Activated B cell treated with CpG ODN at 0.5 μM for 24 hours (primary cell): ENCODE measurements at regions not wholly inside any gene's neighbourhood (a gene's known extent, or its start where the extent isn't known, plus 50 kb on each side); places are given as distances from the start of the nearest gene placed in this dataset.

Source experiments
- ATAC-seq: fragments of 200-7000 bp; cut with Tn5 transposase; one replicate; pipeline ENCODE4 v1.10.0; 2021; ENCODE audit warnings: low read depth, mild to moderate bottlenecking, moderate library complexity
- CTCF ChIA-PET: fragments of 350-600 bp; sonication (Branson Sonifier 250); formaldehyde crosslinking; loops from one replicate; lab custom pipeline; 2021; ENCODE audit warnings: antibody characterized with exemption; lab: Charles Lee
- POLR2A ChIA-PET: fragments of 350-600 bp; sonication (Branson Sonifier 250); formaldehyde crosslinking; loops from one replicate; lab custom pipeline; 2021; ENCODE audit warnings: antibody characterized with exemption; lab: Charles Lee
- DNase-seq: peaks from one replicate; pipeline ENCODE4 v3.0.0; 2022
- H3K27ac Mint-ChIP-seq: one replicate; pipeline ENCODE4 v1.8.0; 2020; ENCODE audit warnings: mixed read lengths
- H3K27me3 Mint-ChIP-seq: one replicate; pipeline ENCODE4 v1.8.0; 2021; ENCODE audit warnings: mixed read lengths
- H3K36me3 Mint-ChIP-seq: one replicate; pipeline ENCODE4 v1.8.0; 2021; ENCODE audit warnings: low read depth, mixed read lengths
- H3K4me1 Mint-ChIP-seq: one replicate; pipeline ENCODE4 v1.8.0; 2021; ENCODE audit warnings: mixed read lengths
- H3K4me3 Mint-ChIP-seq: one replicate; pipeline ENCODE4 v1.8.0; 2020; ENCODE audit warnings: mild to moderate bottlenecking, mixed read lengths
- H3K9me3 Mint-ChIP-seq: one replicate; pipeline ENCODE4 v1.8.0; 2020; ENCODE audit warnings: mixed read lengths
- intact Hi-C: fragments of 100-400 bp; cut with micrococcal nuclease; formaldehyde crosslinking; loops from one replicate; pipeline ENCODE4 v1.15.1; 2024
- TF ChIP-seq, protein P1 (sequence below): fragments of 200-600 bp; IDR thresholded peaks from one replicate; pipeline ENCODE4 v1.8.0; 2022; ENCODE audit warnings: antibody characterized with exemption, mild to moderate bottlenecking

DNA sequence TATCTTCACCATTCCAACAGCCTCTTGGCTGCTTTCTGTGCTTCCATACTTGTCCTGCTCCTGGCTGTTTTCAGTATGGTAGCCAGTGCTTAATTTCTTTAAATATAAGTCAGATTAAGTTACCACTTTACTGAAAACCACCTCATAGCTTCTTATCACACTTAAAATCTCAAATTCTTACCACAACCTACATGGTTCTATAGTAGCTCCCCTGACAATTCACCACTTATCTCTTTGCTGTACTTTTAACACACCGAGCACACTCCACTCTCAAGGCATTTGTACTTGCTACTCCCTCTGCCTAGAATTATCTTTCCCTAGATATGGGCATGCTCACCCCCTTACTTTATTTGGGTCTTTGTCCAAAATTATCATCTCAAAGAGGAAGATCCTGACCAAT, 369.0 kb downstream of the TENT5A start:
- ChIA-PET CTCF (no interaction called here), POLR2A (no interaction called here)
- Mint-ChIP-seq H3K4me3 (no peak overlapping the region), H3K27ac (no peak overlapping the region), H3K27me3 (no peaks in the 10 kb centered on the region), H3K9me3 (peaks cover 5% of the 10 kb centered on the region), H3K36me3 (no peaks in the 10 kb centered on the region), H3K4me1 (no peaks in the 10 kb centered on the region)
- intact Hi-C loops: no loop called here
- ATAC-seq (no peak), DNase-seq (no peak)
- TF ChIP-seq, protein P1, sequence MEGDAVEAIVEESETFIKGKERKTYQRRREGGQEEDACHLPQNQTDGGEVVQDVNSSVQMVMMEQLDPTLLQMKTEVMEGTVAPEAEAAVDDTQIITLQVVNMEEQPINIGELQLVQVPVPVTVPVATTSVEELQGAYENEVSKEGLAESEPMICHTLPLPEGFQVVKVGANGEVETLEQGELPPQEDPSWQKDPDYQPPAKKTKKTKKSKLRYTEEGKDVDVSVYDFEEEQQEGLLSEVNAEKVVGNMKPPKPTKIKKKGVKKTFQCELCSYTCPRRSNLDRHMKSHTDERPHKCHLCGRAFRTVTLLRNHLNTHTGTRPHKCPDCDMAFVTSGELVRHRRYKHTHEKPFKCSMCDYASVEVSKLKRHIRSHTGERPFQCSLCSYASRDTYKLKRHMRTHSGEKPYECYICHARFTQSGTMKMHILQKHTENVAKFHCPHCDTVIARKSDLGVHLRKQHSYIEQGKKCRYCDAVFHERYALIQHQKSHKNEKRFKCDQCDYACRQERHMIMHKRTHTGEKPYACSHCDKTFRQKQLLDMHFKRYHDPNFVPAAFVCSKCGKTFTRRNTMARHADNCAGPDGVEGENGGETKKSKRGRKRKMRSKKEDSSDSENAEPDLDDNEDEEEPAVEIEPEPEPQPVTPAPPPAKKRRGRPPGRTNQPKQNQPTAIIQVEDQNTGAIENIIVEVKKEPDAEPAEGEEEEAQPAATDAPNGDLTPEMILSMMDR: no peak

DNA sequence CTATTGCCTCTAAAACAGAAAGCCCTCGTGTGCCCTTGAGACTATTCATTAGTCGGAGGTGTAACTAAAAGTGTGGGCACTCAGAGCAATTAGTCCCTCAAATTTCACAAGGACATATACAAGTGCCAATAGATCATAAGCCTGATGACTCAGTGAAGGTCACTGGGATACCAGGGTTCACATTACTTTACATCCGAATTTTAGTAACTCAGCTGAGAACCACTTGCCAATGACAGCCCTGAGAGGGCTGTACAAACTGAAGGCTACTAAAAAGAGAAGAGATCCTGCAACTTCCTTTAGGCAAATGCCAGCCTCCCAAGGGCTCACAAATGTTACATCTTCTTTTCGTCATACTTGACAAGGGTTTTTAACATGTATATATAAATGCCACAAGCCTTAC, 369.6 kb downstream of the TENT5A start:
- CTCF ChIA-PET: no interaction called here
- Mint-ChIP-seq H3K27ac (no peak overlapping the region), H3K4me1 (no peaks in the 10 kb centered on the region), H3K9me3 (peaks cover 5% of the 10 kb centered on the region), H3K36me3 (no peaks in the 10 kb centered on the region), H3K27me3 (no peaks in the 10 kb centered on the region), H3K4me3 (no peak overlapping the region)
- DNase-seq (no peak), ATAC-seq (no peak)
- POLR2A ChIA-PET: no interaction called here
- TF ChIP-seq, protein P1: no peak
- intact Hi-C loops: no loop called here

DNA sequence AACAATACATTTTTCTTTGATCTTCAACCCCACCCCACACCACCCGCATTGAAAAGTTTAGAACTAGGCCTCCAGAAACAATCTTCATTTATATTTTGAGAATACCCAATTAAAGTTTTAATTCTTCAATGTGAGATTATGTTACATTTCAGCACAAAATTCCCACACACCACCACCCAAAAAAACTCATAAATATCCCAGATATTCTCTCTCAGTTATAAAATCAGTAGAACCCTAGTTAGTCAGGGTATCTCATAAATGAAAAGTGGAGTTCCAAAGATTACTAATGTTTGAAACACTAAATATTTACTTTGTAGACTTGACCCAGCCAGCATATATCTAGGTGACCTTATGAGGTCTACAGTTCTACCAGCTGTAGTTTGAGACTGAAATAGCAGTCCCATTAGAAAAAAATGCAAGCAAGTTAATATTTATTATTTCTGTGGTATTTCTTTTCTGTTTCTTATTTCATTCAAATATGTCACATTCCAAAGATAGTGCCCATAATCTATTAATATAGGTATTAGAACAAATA, 371.0 kb downstream of the TENT5A start:
- ChIA-PET CTCF (no interaction called here), POLR2A (no interaction called here)
- DNase-seq (no peak), ATAC-seq (no peak)
- H3K36me3 Mint-ChIP-seq: no peaks in the 10 kb centered on the region
- no peaks in the 10 kb centered on the region for H3K4me1 Mint-ChIP-seq
- intact Hi-C loops: no loop called here
- H3K4me3 Mint-ChIP-seq: no peak overlapping the region
- TF ChIP-seq, protein P1: no peak
- H3K27me3 Mint-ChIP-seq: no peaks in the 10 kb centered on the region
- H3K27ac Mint-ChIP-seq: no peak overlapping the region
- peaks cover 5% of the 10 kb centered on the region for H3K9me3 Mint-ChIP-seq

GRCh38 chr6:81380718-81381338, 371.7 kb downstream of the TENT5A start:
- ChIA-PET CTCF (no interaction called here), POLR2A (no interaction called here)
- TF ChIP-seq, protein P1: no peak
- DNase-seq (no peak), ATAC-seq (no peak)
- no peaks in the 10 kb centered on the region for H3K27me3 Mint-ChIP-seq
- H3K4me1 Mint-ChIP-seq: no peaks in the 10 kb centered on the region
- H3K9me3 Mint-ChIP-seq: peaks cover 2% of the 10 kb centered on the region
- H3K27ac Mint-ChIP-seq: no peak overlapping the region
- no peak overlapping the region for H3K4me3 Mint-ChIP-seq
- no peaks in the 10 kb centered on the region for H3K36me3 Mint-ChIP-seq
- intact Hi-C loops: no loop called here

GRCh38 chr6:81376745-81377144, 375.7 kb downstream of the TENT5A start:
- no peak overlapping the region for H3K27ac Mint-ChIP-seq
- ATAC-seq: no peak

More at GRCh38 chr6:81376745-81377144, 375.7 kb downstream of the TENT5A start:
- no peaks in the 10 kb centered on the region for H3K36me3 Mint-ChIP-seq
- no peak for DNase-seq
- CTCF ChIA-PET: no interaction called here
- peaks cover 2% of the 10 kb centered on the region for H3K9me3 Mint-ChIP-seq
- POLR2A ChIA-PET: no interaction called here
- no peaks in the 10 kb centered on the region for H3K4me1 Mint-ChIP-seq
- H3K27me3 Mint-ChIP-seq: no peaks in the 10 kb centered on the region
- intact Hi-C loops: no loop called here
- TF ChIP-seq, protein P1: no peak
- H3K4me3 Mint-ChIP-seq: no peak overlapping the region
